C4-2B (cell line): ENCODE measurements at regions not wholly inside any gene's neighbourhood (a gene's known extent, or its start where the extent isn't known, plus 50 kb on each side); places are given as distances from the start of the nearest gene placed in this dataset.

ENCODE experiments used
- CTCF ChIP-seq: fragments of 450-650 bp; conservative IDR thresholded peaks from 2 replicates; pipeline ENCODE4 v1.5.1; 2017; ENCODE audit warnings: mild to moderate bottlenecking
- ZFX ChIP-seq: fragments of 450-650 bp; IDR thresholded peaks from 2 replicates; pipeline ENCODE4 v1.6.1; 2017

- TF ChIP-seq CTCF (no peak), ZFX (no peak)
Observed at GRCh38 chr17:72342627-72343527, 222.1 kb downstream of the SOX9 start.
